ENCODE measurements at regions not wholly inside any gene's neighbourhood (a gene's known extent, or its start where the extent isn't known, plus 50 kb on each side); places are given as distances from the start of the nearest gene placed in this dataset.
"Not testable (repeated sequence)": the region's sequence is repeated elsewhere in the genome, so short reads cannot be mapped to it uniquely, and the experiment has no call there.

DNA sequence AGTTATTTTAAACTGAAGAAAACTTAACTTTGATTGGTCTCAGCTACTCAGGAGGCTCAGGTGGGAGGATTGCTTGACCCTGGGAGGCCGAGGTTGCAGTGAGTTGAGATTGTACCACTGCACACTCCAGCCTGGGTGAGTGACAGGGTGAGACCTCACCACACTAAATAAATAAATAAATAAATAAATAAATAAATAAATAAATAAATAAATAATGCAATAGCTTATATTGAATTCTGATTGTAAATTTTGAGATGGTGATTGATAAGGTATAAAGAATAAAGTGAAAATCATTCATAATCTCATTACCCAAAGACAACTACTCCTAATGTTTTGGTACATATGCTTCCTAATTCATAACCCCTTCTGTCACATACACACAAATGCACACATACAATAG, 58.1 kb downstream of the TUBA3C start:
- FAIRE-seq, result no peak

DNA sequence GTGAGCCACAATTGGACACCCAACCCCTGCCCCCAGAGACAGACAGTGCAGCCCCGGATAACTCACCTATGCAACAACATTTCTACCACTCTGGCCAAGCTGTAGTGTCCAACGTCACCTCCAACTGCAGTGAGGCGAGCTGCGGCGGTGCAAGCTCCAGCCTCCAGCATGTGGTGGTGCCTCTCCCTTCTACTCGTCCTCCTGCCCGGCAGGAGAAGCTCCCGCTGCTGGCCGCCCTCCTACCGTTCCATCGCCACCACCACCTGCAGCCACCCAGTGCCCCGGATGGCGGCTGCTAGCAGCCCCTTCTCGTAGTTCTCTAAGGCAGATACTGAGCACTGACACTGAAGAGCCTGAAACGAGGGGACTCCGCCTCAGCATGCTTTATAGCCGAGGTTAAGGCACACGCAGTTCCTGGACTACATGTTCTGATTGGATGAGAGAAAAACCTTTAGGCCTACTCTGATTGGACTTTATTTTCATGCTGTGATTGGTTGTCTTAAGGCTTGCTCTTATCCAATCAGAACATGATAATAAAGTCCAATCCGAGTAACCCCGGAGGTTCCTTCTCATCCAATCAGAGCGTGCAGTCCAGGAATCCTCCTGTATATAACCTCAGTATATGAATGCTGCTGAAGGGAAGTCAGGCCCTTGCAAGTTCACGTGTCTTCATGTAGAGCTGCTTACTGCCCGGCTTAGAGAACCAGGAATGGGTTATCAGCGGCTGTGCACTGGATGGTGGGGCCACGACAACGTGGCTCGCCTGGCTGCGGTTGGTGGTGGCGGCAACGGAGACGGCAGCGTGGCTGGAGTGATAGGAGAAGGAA, 63.5 kb downstream of the TUBA3C start:
- no peak for FAIRE-seq

DNA sequence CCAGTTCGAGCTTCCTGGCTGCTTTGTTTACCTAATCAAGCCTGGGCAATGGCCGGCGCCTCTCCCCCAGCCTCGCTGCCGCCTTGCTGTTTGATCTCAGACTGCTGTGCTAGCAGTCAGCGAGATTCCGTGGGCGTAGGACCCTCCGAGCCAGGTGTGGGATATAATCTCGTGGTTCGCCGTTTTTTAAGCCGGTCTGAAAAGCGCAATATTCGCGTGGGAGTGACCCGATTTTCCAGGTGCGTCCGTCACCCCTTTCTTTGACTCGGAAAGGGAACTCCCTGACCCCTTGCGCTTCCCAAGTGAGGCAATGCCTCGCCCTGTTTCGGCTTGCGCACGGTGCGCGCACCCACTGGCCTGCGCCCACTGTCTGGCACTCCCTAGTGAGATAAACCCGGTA, 72.4 kb downstream of the TUBA3C start:
- FAIRE-seq, result not testable (repeated sequence)

DNA sequence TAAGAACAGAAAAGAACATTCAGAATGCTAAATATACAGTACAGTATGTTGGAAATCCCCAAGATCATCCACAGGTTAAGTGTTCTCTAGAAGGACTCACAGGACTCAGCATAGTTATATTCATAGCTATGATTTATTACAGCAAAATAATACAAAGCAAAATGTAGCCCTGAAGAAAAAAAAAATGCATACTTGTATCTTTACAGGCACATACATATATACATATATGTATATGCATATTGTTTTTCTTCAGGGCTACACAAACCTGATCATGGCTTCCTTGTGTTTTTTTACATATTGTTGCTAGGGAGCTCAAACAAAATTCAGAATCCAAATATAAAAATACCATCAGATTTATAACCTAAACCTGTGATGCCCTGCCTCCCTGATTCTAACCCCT, 78.5 kb downstream of the TUBA3C start:
- FAIRE-seq, result no peak

DNA sequence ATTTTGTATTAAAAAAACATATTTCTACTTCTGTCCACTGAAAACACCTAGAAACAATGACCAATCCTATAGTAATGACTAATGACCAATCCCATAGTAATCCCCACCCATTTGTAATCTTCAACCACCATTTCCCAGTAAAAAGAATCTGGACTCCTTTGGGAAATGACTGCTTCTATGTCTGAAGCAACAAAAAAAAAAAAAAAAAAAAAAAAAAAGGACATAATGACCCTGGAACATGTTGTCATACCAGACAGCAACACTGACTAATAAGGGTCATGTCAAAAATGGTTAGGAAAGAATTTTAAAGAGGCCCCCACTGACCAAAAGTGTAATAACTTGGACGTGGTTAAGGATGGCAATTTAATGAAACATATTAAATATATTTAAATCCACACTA, 88.3 kb downstream of the TUBA3C start:
- no peak for FAIRE-seq

DNA sequence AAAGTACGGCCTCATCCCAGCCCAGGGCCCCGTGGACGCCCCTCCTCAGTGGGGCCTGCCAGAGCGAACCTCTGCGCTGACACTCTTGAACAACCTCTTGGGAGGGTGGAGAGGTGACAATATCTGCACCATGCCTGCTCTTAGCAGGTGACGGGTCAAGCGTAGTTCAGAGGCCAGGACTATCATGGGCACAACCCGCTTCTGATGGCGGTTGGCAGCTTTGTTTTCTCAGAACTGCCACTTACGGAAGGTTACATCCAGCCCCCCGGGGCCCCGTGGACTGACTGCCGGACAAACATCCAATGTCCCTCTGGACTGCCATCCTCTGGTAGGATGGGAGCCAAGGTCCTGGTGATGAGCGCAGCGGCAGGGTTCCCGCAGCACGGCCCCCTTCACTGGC, 91.1 kb downstream of the TUBA3C start:
- FAIRE-seq, result no peak

DNA sequence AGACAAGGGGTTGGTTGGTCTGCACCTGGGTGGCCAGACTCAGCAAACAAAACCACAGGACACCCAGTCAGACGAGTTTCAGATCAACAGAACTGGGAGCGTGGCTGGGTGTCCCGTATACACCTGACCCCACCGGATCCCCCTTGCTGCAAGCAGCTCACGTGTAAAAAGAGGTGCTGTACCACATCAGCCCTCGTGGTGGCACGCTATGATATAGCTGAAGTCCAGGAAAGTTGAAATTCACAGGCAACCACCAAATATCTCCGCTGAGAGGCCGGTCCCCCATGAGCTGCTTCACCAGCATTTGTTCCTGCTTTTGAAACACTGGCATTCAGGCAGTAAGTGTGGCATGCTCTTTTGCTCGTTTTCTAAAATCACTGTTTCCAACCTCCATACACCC, 92.3 kb downstream of the TUBA3C start:
- FAIRE-seq, result no peak

DNA sequence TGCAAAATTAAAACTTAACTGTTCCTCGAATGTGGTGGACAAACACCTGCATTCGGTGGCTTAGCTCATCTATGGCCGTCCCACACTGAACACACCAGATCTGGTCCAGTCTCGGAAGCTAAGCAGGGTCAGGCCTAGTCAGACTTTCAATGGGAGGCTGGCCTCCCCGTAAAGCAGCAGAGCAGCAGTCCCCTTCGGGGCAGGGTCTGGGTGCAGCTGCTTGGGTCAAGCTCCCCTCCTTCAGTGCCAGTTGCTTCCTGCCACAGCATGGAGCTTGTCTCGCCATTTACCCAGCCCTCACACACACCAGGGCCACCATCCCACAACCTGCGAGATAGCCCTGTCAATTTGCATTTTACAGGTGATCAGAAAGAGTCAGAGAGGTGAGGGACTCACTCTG, 93.2 kb downstream of the TUBA3C start:
- FAIRE-seq, result no peak

DNA sequence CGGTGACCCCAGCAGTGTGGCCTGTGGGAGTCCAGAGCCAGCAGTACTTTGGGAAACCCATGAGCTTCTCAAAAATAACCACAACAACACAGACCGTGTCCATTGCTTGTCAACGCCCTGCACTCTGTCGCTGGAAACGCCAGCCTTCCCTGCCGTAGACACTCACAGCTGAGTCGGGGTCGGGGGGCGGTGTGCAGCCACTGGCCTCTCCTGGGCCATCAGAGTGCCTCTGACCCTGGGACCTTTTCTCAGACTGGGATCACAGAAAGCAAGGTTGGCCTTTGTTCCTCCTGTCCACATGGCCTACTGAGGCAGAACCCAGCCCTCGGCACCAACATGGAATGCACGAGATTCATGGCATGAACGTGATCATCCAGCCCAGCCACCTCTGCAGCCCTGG, 95.7 kb downstream of the TUBA3C start:
- no peak for FAIRE-seq

DNA sequence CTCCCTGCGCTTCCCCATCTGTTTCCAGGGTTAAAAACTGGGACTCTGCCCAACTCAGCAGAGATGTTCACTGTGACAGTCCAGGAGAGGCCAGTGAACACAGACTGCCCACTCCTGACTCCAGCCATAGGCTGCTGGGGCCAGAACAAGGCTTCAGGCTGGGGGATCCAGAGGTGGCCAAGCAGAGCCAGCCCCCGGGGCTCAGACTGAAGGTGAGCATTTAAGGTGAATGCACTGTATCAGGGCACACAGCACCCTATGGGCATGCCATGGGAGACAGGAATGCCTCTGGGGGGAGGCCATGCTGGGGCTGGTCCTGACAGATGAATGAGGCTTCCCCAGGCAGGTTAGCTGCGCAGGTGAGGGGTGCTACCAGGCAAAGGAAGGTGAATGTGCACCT, 96.4 kb downstream of the TUBA3C start:
- FAIRE-seq, result no peak

DNA sequence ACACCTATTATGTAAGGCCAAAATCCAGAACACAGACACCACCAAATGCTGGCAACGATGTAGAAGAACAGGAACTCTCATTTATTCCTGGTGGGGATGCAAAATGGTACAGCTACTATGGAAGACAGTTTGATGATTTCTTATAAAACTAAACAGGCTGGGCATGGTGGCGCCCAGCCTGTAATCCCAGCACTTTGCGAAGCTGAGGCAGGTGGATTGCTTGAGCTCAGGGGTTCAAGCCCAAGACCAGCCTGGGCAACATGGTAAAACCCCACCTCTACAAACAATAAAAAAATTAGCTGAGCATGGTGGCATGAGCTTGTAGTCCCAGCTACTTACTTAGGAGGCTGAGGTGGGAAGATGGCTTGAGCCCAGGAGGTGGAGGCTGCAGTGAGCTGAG, 98.3 kb downstream of the TUBA3C start:
- no peak for FAIRE-seq

DNA sequence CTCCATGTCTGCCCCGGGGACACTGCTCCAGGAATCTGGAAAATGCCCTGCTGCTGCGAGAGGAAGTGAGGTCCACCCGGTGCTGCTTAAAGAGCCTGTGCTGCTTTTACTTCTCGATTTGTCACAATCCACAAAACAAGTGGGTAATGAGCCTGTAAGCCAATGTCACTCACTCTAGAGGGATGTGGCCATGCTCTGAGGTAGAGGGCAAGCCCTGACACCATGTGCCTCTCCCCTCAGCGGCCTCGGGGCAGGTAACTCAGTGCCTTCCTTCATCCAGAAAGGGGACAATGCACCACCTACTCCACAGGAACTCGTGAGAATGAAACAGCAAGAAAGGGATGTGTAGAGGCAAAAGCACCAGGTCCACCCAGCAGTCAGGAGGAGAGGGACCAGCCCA, 106.2 kb downstream of the TUBA3C start:
- FAIRE-seq, result no peak

DNA sequence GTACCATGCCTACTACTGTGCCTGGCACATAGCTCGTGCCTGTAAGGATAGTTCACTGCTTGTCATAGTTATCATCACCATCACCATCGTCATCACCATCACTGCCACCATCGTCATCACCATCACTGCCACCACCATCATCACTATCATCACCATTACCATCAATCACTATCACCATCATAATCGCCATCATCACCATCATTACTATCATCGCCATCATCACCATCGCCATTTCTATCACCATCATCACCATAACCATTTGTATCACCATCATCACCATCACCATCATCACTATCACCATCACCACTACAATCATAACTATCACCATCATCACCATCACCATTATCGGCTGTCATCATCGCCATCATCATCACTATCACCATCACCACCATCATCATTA, 107.1 kb downstream of the TUBA3C start:
- no peak for FAIRE-seq

DNA sequence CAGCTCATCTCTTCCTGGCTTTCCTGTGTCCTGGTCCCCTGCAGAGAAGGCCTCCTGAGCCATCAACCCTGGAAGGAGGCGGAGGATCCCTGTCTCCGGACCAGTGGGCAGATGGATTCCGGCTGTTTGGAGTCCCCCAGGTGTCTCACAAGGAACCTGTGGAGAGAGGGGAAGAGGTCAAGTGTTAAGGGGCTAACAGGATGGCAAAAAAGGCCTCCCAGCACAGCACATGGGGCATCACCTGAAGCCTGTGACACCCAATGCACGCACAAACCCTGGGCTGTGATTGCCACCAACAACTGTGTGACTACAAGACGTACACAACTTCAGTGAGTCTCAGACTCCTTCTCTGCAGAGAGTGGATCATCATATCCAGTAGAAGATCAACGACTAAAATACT, 107.5 kb downstream of the TUBA3C start:
- not testable (repeated sequence) for FAIRE-seq

DNA sequence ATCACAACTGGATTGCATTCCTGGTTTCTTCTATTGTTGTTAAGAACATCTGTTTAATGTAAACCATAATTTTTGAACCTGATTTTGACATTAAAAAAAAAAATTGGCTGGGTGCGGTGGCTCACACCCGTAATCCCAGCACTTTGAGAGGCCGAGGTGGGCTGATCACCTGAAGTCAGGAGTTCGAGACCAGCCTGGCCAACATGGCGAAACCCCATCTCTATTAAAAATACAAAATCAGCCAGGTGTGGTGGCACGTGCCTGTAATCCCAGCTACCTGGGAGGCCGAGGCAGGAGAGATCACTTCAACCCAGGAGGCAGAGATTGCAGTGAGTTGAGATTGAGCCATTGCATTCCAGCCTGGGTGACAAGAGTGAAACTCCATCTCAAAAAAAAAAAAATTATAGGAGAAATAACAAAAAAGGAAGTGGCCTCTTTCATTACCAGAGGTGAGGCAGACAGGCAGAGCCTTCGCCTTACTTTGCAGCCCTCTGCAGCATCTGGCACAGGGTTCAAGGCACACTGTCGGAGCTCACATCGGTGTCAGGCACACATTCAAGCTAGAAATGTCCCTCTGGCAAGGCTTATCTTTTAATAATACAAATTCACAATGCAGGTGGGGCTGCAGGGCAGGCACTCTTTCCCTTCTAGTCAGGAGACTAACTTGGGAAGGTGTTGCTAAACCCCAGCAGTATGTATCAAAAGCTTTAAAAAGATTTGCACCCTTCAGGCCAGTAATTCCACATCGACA, 108.5 kb downstream of the TUBA3C start:
- FAIRE-seq, result not testable (repeated sequence)

DNA sequence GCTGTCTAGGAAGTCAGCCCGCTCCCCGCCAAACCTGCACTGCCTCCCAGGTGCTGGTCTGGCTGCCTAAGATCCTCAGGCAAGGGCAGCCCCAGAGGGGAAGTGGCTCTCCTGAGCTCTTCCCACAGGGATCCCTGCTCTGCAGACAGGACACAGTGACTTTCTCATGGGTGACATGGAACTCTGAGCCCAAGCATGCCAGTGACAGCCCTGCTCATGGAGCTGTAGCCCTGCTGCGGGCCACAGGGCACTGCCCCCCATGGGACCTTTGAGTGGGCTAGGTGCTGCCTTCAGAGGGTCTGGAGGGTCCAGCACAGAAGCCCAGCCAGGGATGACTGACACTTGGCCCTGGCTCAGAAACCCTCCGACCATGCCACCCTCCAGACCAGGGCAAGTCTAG, 109.1 kb downstream of the TUBA3C start:
- no peak for FAIRE-seq

DNA sequence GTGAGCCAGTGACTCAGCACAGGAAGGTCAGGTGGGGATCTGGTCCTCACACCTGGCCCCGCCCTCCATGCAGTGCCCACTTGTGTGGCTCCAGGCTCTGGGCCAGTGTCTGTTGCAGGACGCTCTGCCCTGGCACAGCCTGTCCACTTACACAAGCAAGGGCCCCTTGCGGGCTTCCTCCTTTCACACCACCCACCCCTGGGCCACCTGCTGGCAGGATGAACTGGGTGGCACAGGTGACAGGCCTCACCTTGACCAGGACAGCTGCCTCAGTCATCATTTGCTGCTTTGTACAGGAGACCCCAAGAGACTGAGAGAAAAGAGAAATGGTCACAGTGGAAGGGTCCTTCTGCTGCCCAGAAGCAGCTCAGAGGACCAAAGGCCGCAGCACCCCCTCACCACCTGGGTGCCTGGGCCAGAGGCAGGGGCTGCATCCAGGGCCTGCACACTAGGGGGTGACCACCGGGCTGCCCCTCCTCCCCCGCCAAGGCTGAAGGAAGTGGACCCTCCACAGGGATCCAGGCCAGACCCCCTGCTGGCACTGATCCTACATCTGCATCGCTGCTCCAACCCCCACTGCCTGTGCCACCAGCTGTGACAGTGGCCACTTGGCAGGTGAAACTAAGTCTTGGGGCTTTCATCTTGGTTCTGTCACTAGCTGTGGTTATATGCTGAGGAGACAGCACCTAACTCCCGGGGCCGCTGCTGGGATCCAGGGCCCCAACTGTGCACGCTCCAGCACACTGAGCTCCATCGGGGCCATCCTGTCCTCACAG, 110.3 kb downstream of the TUBA3C start:
- FAIRE-seq, result no peak

DNA sequence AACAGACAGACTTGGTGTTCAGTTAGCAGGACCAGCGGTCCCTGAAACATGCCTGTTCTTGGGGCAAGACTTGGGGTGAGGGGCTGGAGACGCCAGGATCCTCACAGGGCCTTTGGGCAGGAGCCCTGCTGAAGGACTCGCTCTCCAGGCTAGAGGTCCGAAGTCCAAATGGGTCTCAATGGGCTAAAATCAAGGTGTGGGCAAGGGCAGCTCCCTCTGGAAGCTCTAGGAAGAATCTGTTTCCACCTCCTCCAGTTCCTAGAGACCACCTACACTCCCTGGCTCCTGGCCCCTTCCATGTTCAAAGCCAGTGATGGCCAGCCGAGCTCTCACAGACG, 111.3 kb downstream of the TUBA3C start:
- FAIRE-seq, result no peak

DNA sequence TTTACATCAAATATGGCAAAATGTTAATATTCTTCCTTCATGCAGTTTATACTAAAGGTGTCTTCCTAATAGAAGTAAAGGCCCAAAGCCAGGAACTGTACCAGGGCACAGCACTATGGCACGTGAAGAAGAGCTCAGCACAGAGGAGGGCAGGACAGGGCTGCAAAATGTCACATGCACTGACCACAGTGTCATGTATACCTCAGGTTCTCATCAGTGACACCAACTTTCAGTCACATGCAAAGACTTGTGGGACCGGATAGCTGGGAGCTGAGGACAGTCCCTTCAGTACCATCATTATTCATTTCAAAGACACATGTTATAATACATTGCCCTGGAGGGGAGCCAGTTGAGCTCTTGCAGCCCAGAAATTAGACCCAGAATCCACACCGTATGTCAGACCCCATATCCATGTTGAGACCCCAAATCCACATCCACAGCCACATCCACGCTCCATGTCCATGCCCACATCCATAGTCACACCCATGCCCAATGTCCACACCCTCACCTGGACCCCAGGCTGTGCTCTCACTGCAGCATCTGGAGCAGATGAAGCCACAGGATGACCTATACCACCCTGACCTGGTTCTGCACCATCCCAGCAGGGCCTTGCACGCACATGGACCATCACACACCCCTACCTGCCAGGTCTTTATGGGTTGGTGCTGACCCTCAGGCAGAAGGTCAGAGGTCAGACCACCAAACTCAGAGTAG, 111.8 kb downstream of the TUBA3C start:
- no peak for FAIRE-seq

DNA sequence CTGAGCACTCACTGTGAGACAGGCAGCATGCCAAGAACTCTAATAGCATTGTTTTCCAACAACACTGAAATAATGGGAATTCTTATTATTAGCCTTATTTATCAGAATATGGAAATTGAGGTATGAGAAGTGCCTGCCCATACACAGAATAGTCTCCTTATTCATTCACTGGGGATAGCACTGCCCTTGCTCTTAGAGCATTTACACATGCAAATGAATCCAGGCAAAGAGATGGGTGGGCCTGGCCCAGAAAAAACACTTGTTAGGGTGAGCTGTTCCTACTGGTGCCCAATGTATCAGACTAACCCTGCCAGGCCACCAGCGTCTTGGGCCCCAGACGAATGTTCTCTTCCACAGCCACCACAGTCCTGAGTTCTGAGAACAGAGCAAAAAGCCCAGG, 112.9 kb downstream of the TUBA3C start:
- FAIRE-seq, result no peak

DNA sequence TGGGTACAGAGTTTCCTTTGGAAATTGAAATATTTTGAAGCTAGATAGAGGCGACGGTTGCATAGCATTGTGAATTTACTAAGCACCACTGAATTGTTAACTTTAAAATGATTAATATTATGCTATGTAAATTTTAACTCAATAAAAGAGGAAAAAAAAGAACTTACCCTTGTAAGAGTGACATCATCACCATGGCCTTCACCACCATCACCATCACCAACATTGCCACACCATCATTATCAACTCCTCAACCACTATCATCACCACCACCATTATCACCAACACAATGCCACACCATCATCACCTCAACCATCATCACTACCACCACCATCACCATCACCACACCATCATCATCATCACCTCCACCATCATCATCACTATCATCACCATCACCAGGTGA, 113.9 kb downstream of the TUBA3C start:
- no peak for FAIRE-seq

DNA sequence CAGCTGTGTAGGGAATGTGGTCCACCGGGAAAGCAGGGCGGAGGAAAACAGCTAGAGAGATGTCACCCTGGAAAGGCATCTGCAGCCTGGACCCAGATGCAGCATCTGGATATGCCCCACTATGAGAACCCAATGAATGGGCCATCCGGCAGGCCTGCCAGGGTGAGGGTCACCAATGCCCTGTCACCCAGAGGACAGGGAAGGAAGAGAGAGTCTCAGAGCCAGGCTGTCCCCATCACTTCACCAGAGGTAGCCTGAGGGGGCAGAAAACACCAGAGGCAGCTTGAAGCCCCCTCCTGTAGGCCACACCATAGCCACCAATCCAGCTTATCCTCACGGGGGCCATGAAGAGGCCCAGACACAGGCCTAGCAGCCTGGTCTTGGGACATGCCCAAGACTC, 118.8 kb downstream of the TUBA3C start:
- no peak for FAIRE-seq

DNA sequence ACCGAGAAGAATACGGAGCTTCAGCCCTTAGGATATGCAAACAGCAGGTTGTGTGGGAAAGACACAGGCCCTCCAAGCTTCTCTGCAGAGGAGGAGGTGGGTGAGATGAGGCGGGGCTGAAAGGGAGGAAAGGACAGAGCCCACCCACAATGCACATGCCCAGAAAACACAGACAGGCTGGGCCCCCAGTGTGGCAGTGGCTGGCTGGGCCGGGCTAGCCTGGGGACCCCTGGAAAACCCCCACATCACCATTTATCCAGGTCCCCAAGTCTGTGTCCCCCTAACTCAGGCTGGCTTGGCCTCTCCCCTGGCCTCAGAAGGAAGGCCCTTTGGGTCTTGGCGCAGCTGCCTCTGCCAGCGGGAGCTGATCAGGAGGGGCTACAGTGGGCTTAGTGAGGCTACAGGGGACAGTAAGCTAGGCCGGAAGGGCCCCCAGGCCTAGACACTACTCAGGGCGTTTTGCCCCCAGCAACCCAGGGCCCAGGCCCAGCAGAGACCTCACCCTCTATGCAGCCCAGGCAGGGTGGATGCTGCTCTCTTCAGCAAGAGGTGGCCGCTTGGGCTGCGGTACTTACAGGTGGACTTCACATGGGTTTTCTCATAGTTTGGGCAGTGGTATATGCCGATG, 119.5 kb downstream of the TUBA3C start:
- no peak for FAIRE-seq

All from colon (tissue), 2 donors.